Activated naive CD4-positive, alpha-beta T cell (primary cell): ENCODE measurements at regions not wholly inside any gene's neighbourhood (a gene's known extent, or its start where the extent isn't known, plus 50 kb on each side); places are given as distances from the start of the nearest gene placed in this dataset.
A peak's percentile ranks its signal among the peaks of the same experiment; 100 is the strongest.

Experiments used
- DNase-seq, 4 experiments: peaks; one replicate each; lab custom pipeline; 2025; lab: John Stamatoyannopoulos, UW

GRCh38 chr11:111444040-111444439, 65.0 kb upstream of the POU2AF1 start:
- DNase-seq: no peak

DNA sequence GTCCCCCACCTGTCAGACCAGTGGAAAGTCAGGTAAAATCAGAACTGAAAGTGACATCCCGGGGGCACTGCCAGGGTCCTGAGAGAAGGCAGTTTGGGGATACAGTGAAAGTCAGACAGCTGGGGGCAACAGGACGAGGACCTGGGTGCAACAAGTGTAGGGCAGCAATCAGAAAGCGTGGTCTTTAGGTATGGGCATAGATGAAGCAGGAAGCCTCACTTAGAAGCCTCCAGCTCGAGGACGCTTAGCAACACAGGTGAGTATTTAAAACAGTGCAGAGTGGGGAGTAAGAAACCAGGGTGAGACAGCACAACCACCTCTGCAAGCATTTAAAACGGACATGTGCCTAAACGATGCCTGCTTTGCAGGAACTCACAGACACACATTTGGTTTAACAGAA, 64.6 kb upstream of the POU2AF1 start:
- no peak for DNase-seq

DNA sequence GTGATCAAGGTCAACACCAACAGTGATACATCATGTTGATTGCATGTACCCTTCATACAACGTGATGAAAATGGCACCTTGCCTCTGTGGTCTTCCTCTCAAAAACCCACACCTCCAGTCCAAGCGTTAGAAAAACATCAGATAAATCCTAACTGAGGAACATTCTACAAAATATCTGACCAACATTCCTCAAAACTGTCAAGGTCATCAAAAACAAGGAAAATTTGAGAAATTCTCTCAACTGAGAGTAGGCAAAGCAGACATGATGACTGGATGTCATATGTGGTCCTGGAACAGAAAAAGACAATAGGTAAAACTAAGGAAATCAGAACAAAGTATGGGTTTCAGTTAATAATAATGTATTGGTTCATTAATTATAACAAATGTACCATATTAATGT, 64.0 kb upstream of the POU2AF1 start:
- DNase-seq: no peak

DNA sequence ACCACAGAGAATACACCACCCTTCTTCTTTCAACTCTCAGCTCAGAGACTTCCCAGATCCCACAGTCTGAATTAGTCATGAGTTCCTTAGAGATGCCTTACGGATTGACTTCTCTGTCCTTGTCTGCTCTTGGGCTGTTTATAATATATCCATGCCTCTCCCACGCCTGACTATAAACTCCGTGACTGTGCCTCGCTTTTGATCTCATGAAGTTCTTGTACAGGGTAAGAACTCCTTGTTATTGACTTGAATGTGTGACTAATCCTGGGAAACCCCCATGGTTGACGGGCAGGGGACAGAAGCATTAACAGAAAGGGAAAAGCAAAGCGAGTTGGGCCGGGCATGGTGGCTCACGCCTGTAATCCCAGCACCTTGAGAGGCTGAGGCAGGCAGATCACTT, 62.4 kb upstream of the POU2AF1 start:
- DNase-seq: no peak

GRCh38 chr11:111440416-111441205, 61.5 kb upstream of the POU2AF1 start:
- no peak for DNase-seq

DNA sequence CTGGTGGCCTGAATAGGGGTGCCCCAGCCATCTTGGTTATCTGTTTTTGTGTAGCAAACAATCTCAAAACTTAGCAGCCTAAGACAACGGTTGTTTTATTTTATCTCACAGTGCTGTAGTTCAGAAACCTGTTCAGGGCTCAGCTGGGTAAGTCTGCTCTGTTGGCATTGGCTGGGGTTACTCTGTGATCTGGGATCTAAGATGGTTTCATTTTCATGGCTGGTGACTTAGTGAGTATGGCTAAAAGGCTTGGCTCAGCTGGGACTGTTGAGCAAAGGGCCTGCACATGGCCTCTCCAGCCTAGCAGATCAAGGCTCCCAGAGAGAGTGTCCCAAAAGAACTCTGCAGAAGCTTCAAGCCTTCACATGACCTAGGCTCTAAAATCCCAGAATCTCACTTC, 60.8 kb upstream of the POU2AF1 start:
- no peak for DNase-seq

- no peak for DNase-seq
Observed at GRCh38 chr11:111438846-111439520, 59.9 kb upstream of the POU2AF1 start.

DNA sequence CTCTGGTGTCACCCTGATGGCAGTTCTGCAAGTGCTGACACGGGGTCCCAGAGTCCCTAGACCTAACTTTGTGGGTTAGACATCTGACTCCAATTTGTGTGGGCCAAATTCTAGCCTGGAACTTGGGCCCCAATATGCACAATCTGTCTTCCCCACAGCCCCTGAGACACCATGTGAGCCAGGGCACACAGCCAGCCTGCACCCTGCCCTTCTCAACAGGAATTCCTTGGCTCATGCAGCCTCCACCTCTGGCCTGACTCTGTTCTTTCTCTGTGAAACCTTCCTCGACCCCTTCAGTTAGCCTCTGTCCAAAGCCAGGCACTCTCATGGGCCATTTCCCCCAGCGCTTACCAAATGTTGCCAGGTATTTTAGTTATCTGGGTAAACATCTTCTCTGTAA, 59.1 kb upstream of the POU2AF1 start:
- DNase-seq: no peak

- DNase-seq: no peak
Observed at GRCh38 chr11:111435046-111435698, 56.1 kb upstream of the POU2AF1 start.

GRCh38 chr11:111429066-111429506, 50.0 kb upstream of the POU2AF1 start:
- peak in 3 of 4 experiments; percentile 10 to 15 (median 11) for DNase-seq
